Spinal cord (tissue), 9 donors: ENCODE measurements at regions not wholly inside any gene's neighbourhood (a gene's known extent, or its start where the extent isn't known, plus 50 kb on each side); places are given as distances from the start of the nearest gene placed in this dataset.
A peak's percentile ranks its signal among the peaks of the same experiment; 100 is the strongest.
"Not testable (repeated sequence)": the region's sequence is repeated elsewhere in the genome, so short reads cannot be mapped to it uniquely, and the experiment has no call there.

Experiments used
- DNase-seq, 6 donors: peaks; one replicate each; pipeline versions ENCODE4 v3.0.0 to v3.0.0-alpha.2; 2013 to 2015; ENCODE audit warnings: low spot score in 6 of 6, low read depth in 4 of 6
- H3K27ac ChIP-seq: one replicate; pipeline ENCODE4 v1.5.1; 2013; ENCODE audit warnings: low read depth, low read length, control low read depth
- H3K27me3 ChIP-seq: one replicate; pipeline ENCODE4 v1.6.1; 2013; ENCODE audit warnings: low read length; ENCODE audit not compliant: control insufficient read depth, insufficient read depth
- H3K36me3 ChIP-seq: one replicate; pipeline ENCODE4 v1.6.1; 2013; ENCODE audit warnings: low read length; ENCODE audit not compliant: control insufficient read depth, insufficient read depth
- H3K4me1 ChIP-seq: one replicate; pipeline ENCODE4 v1.6.1; 2013; ENCODE audit warnings: low read length; ENCODE audit not compliant: control insufficient read depth, insufficient read depth
- H3K4me3 ChIP-seq: one replicate; pipeline ENCODE4 v1.5.1; 2013; ENCODE audit warnings: low read depth, low read length, control low read depth
- H3K9me3 ChIP-seq: one replicate; pipeline ENCODE4 v1.6.1; 2013; ENCODE audit warnings: low read length; ENCODE audit not compliant: control insufficient read depth, insufficient read depth
- WGBS: methylation state at CpG from one replicate; pipeline ENCODE4 v1.1.5; 2013; ENCODE audit warnings: missing lambda C conversion rate; ENCODE audit not compliant: insufficient coverage; 5-methylcytosine and 5-hydroxymethylcytosine counted together
- donor health status: healthy.

- not testable (repeated sequence) for H3K27ac ChIP-seq, H3K4me3 ChIP-seq, H3K27me3 ChIP-seq, H3K9me3 ChIP-seq, H3K4me1 ChIP-seq, H3K36me3 ChIP-seq, DNase-seq
- WGBS, result no CpG with 5 or more reads among the region's 1 CpG
These were observed 1921.4 kb downstream of the PCDH9 start for GRCh38 chr13:65308729-65309128.

GRCh38 chr13:65307056-65307455 lies 1923.1 kb downstream of the PCDH9 start:
- DNase-seq, result no peak
- H3K4me3 ChIP-seq, result no peak overlapping the region
- WGBS, result no CpG with 5 or more reads among the region's 1 CpG
- H3K27me3 ChIP-seq, result no peaks in the 10 kb centered on the region
- H3K4me1 ChIP-seq, result no peaks in the 10 kb centered on the region
- no peaks in the 10 kb centered on the region for H3K9me3 ChIP-seq
- no peak overlapping the region for H3K27ac ChIP-seq
- H3K36me3 ChIP-seq, result no peaks in the 10 kb centered on the region

DNA sequence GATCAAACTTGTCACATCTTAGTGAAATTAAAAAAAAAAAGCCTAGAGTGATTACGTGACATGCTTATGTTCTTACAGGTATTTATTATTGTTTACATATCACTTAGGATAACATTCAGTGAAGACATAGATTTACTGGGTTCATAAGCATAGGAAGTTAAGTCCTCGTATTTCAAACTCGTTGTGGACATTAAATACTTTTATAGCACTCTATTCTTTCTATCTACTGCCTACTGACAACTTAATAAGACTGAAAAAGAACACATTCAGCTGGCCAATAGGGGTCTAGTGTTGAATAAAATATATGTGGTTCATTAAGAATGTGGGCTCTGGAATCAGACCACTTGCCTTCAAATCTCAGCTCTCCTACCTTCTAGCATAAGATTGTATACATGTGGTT lies 1927.4 kb downstream of the PCDH9 start:
- WGBS, result no CpG with 5 or more reads among the region's 3 CpGs
- no peaks in the 10 kb centered on the region for H3K27me3 ChIP-seq
- H3K4me1 ChIP-seq, result no peaks in the 10 kb centered on the region
- H3K4me3 ChIP-seq, result no peak overlapping the region
- no peaks in the 10 kb centered on the region for H3K36me3 ChIP-seq
- no peak overlapping the region for H3K27ac ChIP-seq
- no peaks in the 10 kb centered on the region for H3K9me3 ChIP-seq
- DNase-seq, result no peak

GRCh38 chr13:65301506-65301905 lies 1928.6 kb downstream of the PCDH9 start:
- Histone ChIP-seq H3K27me3 (no peaks in the 10 kb centered on the region), H3K9me3 (no peaks in the 10 kb centered on the region), H3K27ac (no peak overlapping the region), H3K4me1 (no peaks in the 10 kb centered on the region), H3K4me3 (no peak overlapping the region), H3K36me3 (no peaks in the 10 kb centered on the region)
- no peak for DNase-seq

- H3K9me3 ChIP-seq, result no peaks in the 10 kb centered on the region
- no peaks in the 10 kb centered on the region for H3K36me3 ChIP-seq
- H3K4me3 ChIP-seq, result no peak overlapping the region
- H3K4me1 ChIP-seq, result no peaks in the 10 kb centered on the region
- H3K27me3 ChIP-seq, result no peaks in the 10 kb centered on the region
- no peak for DNase-seq
- H3K27ac ChIP-seq, result no peak overlapping the region
These were observed 1929.9 kb downstream of the PCDH9 start for GRCh38 chr13:65300220-65300619.

GRCh38 chr13:65293530-65294198 lies 1936.5 kb downstream of the PCDH9 start:
- Histone ChIP-seq H3K36me3 (no peaks in the 10 kb centered on the region), H3K27me3 (no peaks in the 10 kb centered on the region), H3K4me1 (no peaks in the 10 kb centered on the region), H3K9me3 (no peaks in the 10 kb centered on the region), H3K27ac (no peak overlapping the region), H3K4me3 (no peak overlapping the region)
- WGBS, result 95% methylated on average over 2 of the region's 4 CpGs
- no peak for DNase-seq

GRCh38 chr13:65292488-65292901 lies 1937.6 kb downstream of the PCDH9 start:
- no peaks in the 10 kb centered on the region for H3K27me3 ChIP-seq
- no peak overlapping the region for H3K4me3 ChIP-seq
- H3K9me3 ChIP-seq, result no peaks in the 10 kb centered on the region
- DNase-seq, result peak in 1 of 6 donors; percentile 85
- no peaks in the 10 kb centered on the region for H3K4me1 ChIP-seq
- 0% methylated on average over 1 of the region's 2 CpGs for WGBS
- H3K27ac ChIP-seq, result no peak overlapping the region
- no peaks in the 10 kb centered on the region for H3K36me3 ChIP-seq

DNA sequence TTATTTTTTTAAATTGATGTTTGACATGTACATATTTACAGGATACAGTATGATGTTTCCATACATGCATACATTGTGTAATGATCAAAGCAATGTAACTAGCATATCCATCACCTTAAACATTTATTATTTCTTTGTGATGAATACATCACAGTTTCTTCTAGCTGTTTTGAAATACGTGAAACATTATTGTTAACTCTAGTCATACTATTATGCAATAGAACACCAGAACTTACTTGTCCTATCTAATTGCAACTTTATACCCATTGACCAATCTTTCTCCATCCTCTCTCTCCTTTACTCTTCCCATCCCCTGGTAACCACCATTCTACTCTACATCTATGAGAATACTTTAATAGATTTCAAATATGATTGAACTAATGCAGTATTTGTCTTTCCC lies 1942.7 kb downstream of the PCDH9 start:
- no CpG with 5 or more reads among the region's 1 CpG for WGBS
- Histone ChIP-seq H3K9me3 (no peaks in the 10 kb centered on the region), H3K27me3 (no peaks in the 10 kb centered on the region), H3K4me1 (no peaks in the 10 kb centered on the region), H3K36me3 (no peaks in the 10 kb centered on the region), H3K27ac (no peak overlapping the region), H3K4me3 (no peak overlapping the region)
- no peak for DNase-seq

GRCh38 chr13:65275838-65276630 lies 1954.1 kb downstream of the PCDH9 start:
- no peaks in the 10 kb centered on the region for H3K36me3 ChIP-seq
- H3K9me3 ChIP-seq, result no peaks in the 10 kb centered on the region
- no peak overlapping the region for H3K27ac ChIP-seq
- H3K4me1 ChIP-seq, result no peaks in the 10 kb centered on the region
- DNase-seq, result no peak
- no peak overlapping the region for H3K4me3 ChIP-seq
- no peaks in the 10 kb centered on the region for H3K27me3 ChIP-seq
- 100% methylated on average over 1 of the region's 5 CpGs for WGBS

GRCh38 chr13:65275108-65275507 lies 1955.0 kb downstream of the PCDH9 start:
- Histone ChIP-seq H3K36me3 (no peaks in the 10 kb centered on the region), H3K27ac (no peak overlapping the region), H3K27me3 (no peaks in the 10 kb centered on the region), H3K9me3 (no peaks in the 10 kb centered on the region), H3K4me3 (no peak overlapping the region), H3K4me1 (no peaks in the 10 kb centered on the region)
- no CpG with 5 or more reads among the region's 3 CpGs for WGBS
- no peak for DNase-seq
